ENCODE measurements at regions not wholly inside any gene's neighbourhood (a gene's known extent, or its start where the extent isn't known, plus 50 kb on each side); places are given as distances from the start of the nearest gene placed in this dataset.
"Not testable (repeated sequence)": the region's sequence is repeated elsewhere in the genome, so short reads cannot be mapped to it uniquely, and the experiment has no call there.

DNA sequence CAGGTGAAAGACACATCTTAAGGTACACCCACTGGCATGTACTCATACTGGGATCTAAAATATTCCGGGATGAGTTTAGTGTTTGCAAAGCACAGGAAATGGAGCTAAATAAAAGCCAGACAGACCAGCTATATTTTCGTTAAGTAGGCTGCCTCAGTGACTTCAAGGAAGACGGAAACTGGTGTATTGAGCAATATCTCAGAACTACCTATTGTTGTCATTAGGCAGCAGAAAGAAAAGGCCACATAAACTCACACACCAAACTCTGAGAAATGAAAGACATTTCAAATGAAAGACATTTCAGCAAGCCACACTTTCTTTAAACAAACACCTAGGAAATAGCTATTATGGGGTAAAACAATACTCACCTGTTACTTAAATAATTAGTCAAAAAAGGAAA, 761.7 kb upstream of the SEMA6D start:
- DNase-seq (ENCODE audit: low spot score in 2 of 2), result no peak
- intact Hi-C loops (cut with DNase I; ENCODE audit: low total_unique reads), result no loop called here
- WGBS, 2 donors, result 63 to 77% methylated on average over 3 of the region's 3 CpGs
- TF ChIP-seq, protein P1, sequence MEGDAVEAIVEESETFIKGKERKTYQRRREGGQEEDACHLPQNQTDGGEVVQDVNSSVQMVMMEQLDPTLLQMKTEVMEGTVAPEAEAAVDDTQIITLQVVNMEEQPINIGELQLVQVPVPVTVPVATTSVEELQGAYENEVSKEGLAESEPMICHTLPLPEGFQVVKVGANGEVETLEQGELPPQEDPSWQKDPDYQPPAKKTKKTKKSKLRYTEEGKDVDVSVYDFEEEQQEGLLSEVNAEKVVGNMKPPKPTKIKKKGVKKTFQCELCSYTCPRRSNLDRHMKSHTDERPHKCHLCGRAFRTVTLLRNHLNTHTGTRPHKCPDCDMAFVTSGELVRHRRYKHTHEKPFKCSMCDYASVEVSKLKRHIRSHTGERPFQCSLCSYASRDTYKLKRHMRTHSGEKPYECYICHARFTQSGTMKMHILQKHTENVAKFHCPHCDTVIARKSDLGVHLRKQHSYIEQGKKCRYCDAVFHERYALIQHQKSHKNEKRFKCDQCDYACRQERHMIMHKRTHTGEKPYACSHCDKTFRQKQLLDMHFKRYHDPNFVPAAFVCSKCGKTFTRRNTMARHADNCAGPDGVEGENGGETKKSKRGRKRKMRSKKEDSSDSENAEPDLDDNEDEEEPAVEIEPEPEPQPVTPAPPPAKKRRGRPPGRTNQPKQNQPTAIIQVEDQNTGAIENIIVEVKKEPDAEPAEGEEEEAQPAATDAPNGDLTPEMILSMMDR (IDR thresholded peaks at IDR 0.05), result no peak
- TF ChIP-seq POLR2A (IDR thresholded peaks at IDR 0.05), result no peak
- no peak overlapping the region for H3K4me3 ChIP-seq (ENCODE audit: low read depth, poor library complexity, severe bottlenecking)

- intact Hi-C loops (cut with DNase I; ENCODE audit: low total_unique reads), result no loop called here
- no peak for TF ChIP-seq POLR2A (IDR thresholded peaks at IDR 0.05)
- TF ChIP-seq, protein P1 (IDR thresholded peaks at IDR 0.05), result no peak
- H3K4me3 ChIP-seq (ENCODE audit: low read depth, poor library complexity, severe bottlenecking), result no peak overlapping the region
- WGBS, 2 donors, result 62 to 70% methylated on average over 3 of the region's 3 CpGs
- DNase-seq (ENCODE audit: low spot score in 2 of 2), result no peak
These were observed 760.8 kb upstream of the SEMA6D start for GRCh38 chr15:46956456-46956855.

DNA sequence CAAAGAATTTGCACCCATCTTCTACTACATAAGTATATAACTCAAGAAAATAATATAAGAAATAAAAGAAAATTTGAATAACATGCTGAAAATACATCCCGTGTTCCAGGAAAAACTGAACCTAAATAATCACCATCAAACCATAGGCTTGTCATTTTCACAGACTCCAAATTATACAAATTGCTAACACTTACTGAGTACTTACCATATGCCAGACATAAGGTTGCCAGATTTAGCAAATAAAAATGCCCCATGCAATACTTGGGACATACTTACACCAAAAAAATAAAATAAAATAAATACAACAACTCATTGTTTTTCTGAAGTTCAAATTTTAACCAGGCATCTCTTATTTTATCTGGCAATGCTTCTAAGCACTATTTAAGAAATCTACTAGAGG, 760.4 kb upstream of the SEMA6D start:
- no peak for TF ChIP-seq POLR2A (IDR thresholded peaks at IDR 0.05)
- TF ChIP-seq, protein P1 (IDR thresholded peaks at IDR 0.05), result no peak
- 58 to 60% methylated on average over 1 of the region's 1 CpG for WGBS, 2 donors
- intact Hi-C loops (cut with DNase I; ENCODE audit: low total_unique reads), result no loop called here
- H3K4me3 ChIP-seq (ENCODE audit: low read depth, poor library complexity, severe bottlenecking), result no peak overlapping the region
- DNase-seq (ENCODE audit: low spot score in 2 of 2), result no peak

GRCh38 chr15:46960581-46960980, 756.7 kb upstream of the SEMA6D start:
- H3K4me3 ChIP-seq (ENCODE audit: low read depth, poor library complexity, severe bottlenecking), result no peak overlapping the region
- TF ChIP-seq POLR2A (IDR thresholded peaks at IDR 0.05), result no peak
- TF ChIP-seq, protein P1 (IDR thresholded peaks at IDR 0.05), result no peak
- DNase-seq (ENCODE audit: low spot score in 2 of 2), result no peak
- intact Hi-C loops (cut with DNase I; ENCODE audit: low total_unique reads), result no loop called here
- WGBS, 2 donors, result 76 to 80% methylated on average over 3 of the region's 3 CpGs

DNA sequence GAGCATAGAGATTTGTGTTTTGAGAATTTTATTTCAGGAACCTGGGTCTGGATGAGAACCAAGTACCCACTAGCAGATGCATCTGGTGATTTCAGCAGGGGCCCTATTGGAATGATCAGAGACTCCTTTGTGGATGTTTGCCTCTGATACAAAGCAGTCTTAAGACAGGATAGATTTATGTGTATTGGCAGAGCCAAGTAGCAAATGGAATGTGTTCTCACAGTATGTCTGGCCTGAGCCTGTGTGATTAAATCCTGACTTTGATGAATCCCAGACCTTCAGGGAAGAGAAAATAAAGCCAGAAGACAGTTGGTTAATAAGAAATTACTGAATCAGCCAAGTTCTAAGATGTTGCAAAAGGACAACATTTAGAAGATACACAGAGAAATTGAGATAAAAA, 755.5 kb upstream of the SEMA6D start:
- intact Hi-C loops (cut with DNase I; ENCODE audit: low total_unique reads), result no loop called here
- H3K4me3 ChIP-seq (ENCODE audit: low read depth, poor library complexity, severe bottlenecking), result no peak overlapping the region
- no peak for DNase-seq (ENCODE audit: low spot score in 2 of 2)
- no peak for TF ChIP-seq POLR2A (IDR thresholded peaks at IDR 0.05)
- TF ChIP-seq, protein P1 (IDR thresholded peaks at IDR 0.05), result no peak

DNA sequence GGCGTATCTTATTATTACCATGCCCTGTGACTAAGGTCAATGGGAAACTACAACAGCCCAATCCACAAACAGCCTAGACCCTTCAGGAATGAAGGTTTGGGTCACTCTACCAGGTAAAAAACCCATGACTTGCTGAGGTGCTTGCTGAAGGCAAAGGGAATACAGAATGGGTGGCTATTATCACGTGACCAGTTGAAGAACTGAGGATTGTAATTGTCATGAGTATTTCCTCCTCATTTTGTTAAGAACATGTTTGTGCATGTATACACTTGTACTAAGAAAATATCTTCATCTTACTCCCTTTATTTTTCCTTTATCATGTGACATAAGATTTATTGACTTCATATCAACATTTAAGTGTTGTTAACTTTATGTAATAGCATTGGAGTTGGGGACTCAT, 729.2 kb upstream of the SEMA6D start:
- DNase-seq (ENCODE audit: low spot score in 2 of 2); intact Hi-C loops (cut with DNase I; ENCODE audit: low total_unique reads); H3K4me3 ChIP-seq (ENCODE audit: low read depth, poor library complexity, severe bottlenecking): not testable (repeated sequence)
- WGBS, 2 donors, result 86 to 91% methylated on average over 2 of the region's 2 CpGs

All from lower leg skin (tissue), 4 donors.